ENCODE measurements at regions not wholly inside any gene's neighbourhood (a gene's known extent, or its start where the extent isn't known, plus 50 kb on each side); places are given as distances from the start of the nearest gene placed in this dataset.

- no peak overlapping the region for H2AFZ ChIP-seq (ENCODE audit: insufficient read depth, low read length, poor library complexity)
- H3K23ac ChIP-seq (ENCODE audit: low read length) = no peak overlapping the region
- H3K27ac ChIP-seq (ENCODE audit: low read depth, low read length) = no peak overlapping the region
- H2BK12ac ChIP-seq (ENCODE audit: low read length) = no peak overlapping the region
- no peak overlapping the region for H3K14ac ChIP-seq (ENCODE audit: low read length)
- peak in 1 of 2 donors; percentile 24 for DNase-seq
- no peak overlapping the region for H2AK5ac ChIP-seq (ENCODE audit: low read length)
- no peak overlapping the region for H2BK120ac ChIP-seq (ENCODE audit: insufficient read depth, low read length, poor library complexity)
- no peak overlapping the region for H4K91ac ChIP-seq (ENCODE audit: low read depth, low read length)
- H4K8ac ChIP-seq (ENCODE audit: low read depth, low read length) = no peak overlapping the region
- H3K79me2 ChIP-seq (ENCODE audit: control insufficient read depth, insufficient read depth, low read length, poor library complexity) = no peaks in the 10 kb centered on the region
- peaks cover 3 to 10% of the 10 kb centered on the region in 2 experiments for H3K4me1 ChIP-seq (ENCODE audit: control insufficient read depth in 1 of 2, insufficient read depth in 2 of 2, low read length in 2 of 2)
- no peak overlapping the region for H3K9ac ChIP-seq (ENCODE audit: low read length)
- H2BK5ac ChIP-seq (ENCODE audit: low read depth, low read length, poor library complexity) = no peak overlapping the region
- no peak overlapping the region for H4K12ac ChIP-seq (ENCODE audit: low read depth, low read length)
- no peaks in the 10 kb centered on the region for H3K36me3 ChIP-seq (ENCODE audit: control insufficient read depth in 1 of 2, insufficient read depth in 2 of 2, low read length in 2 of 2)
- no peaks in the 10 kb centered on the region for H3K27me3 ChIP-seq (ENCODE audit: insufficient read depth, low read length)
- H3K79me1 ChIP-seq (ENCODE audit: low read length) = peaks cover 9% of the 10 kb centered on the region
- no peak overlapping the region for H3K4me2 ChIP-seq (ENCODE audit: low read length)
- H3K18ac ChIP-seq (ENCODE audit: low read length) = no peak overlapping the region
- no peaks in the 10 kb centered on the region for H3K9me3 ChIP-seq (ENCODE audit: insufficient read depth, low read depth, low read length)
- no peak overlapping the region for H3K4ac ChIP-seq (ENCODE audit: low read depth, low read length)
- no peak overlapping the region for H3K4me3 ChIP-seq (ENCODE audit: low read depth, low read length)
These were observed 94.4 kb upstream of the ITGA1 start for GRCh38 chr5:52693280-52693679.

- Histone ChIP-seq H2BK120ac (ENCODE audit: insufficient read depth, low read length, poor library complexity) (no peak overlapping the region), H3K18ac (ENCODE audit: low read length) (no peak overlapping the region), H3K27ac (ENCODE audit: low read depth, low read length) (no peak overlapping the region), H4K8ac (ENCODE audit: low read depth, low read length) (no peak overlapping the region), H4K91ac (ENCODE audit: low read depth, low read length) (no peak overlapping the region), H3K4me2 (ENCODE audit: low read length) (no peak overlapping the region), H4K12ac (ENCODE audit: low read depth, low read length) (no peak overlapping the region), H3K27me3 (ENCODE audit: insufficient read depth, low read length) (no peaks in the 10 kb centered on the region), H3K9ac (ENCODE audit: low read length) (no peak overlapping the region), H3K79me1 (ENCODE audit: low read length) (peaks cover 9% of the 10 kb centered on the region), H2AK5ac (ENCODE audit: low read length) (no peak overlapping the region), H3K4ac (ENCODE audit: low read depth, low read length) (no peak overlapping the region), H2AFZ (ENCODE audit: insufficient read depth, low read length, poor library complexity) (no peak overlapping the region), H3K14ac (ENCODE audit: low read length) (no peak overlapping the region), H2BK5ac (ENCODE audit: low read depth, low read length, poor library complexity) (no peak overlapping the region), H3K23ac (ENCODE audit: low read length) (no peak overlapping the region), H3K4me3 (ENCODE audit: low read depth, low read length) (no peak overlapping the region), H3K4me1 (ENCODE audit: control insufficient read depth in 1 of 2, insufficient read depth in 2 of 2, low read length in 2 of 2) (peaks cover 3 to 10% of the 10 kb centered on the region in 2 experiments), H3K79me2 (ENCODE audit: control insufficient read depth, insufficient read depth, low read length, poor library complexity) (no peaks in the 10 kb centered on the region), H2BK12ac (ENCODE audit: low read length) (no peak overlapping the region), H3K9me3 (ENCODE audit: insufficient read depth, low read depth, low read length) (no peaks in the 10 kb centered on the region), H3K36me3 (ENCODE audit: control insufficient read depth in 1 of 2, insufficient read depth in 2 of 2, low read length in 2 of 2) (no peaks in the 10 kb centered on the region)
- no peak for DNase-seq
- WGBS (ENCODE audit: extremely low coverage, insufficient coverage, insufficient read length) = no CpG with 5 or more reads among the region's 1 CpG
These were observed 93.9 kb upstream of the ITGA1 start for GRCh38 chr5:52693836-52694235.

GRCh38 chr5:52694648-52695047 lies 93.1 kb upstream of the ITGA1 start:
- H2BK5ac ChIP-seq (ENCODE audit: low read depth, low read length, poor library complexity) = no peak overlapping the region
- H3K27me3 ChIP-seq (ENCODE audit: insufficient read depth, low read length) = no peaks in the 10 kb centered on the region
- no peak overlapping the region for H3K4me3 ChIP-seq (ENCODE audit: low read depth, low read length)
- no peak for DNase-seq
- no peak overlapping the region for H2BK120ac ChIP-seq (ENCODE audit: insufficient read depth, low read length, poor library complexity)
- H3K4me2 ChIP-seq (ENCODE audit: low read length) = no peak overlapping the region
- H3K14ac ChIP-seq (ENCODE audit: low read length) = no peak overlapping the region
- no peak overlapping the region for H2AFZ ChIP-seq (ENCODE audit: insufficient read depth, low read length, poor library complexity)
- peaks cover 7% of the 10 kb centered on the region for H3K79me1 ChIP-seq (ENCODE audit: low read length)
- H3K4me1 ChIP-seq (ENCODE audit: control insufficient read depth in 1 of 2, insufficient read depth in 2 of 2, low read length in 2 of 2) = peaks cover 3 to 10% of the 10 kb centered on the region in 2 experiments
- no peaks in the 10 kb centered on the region for H3K36me3 ChIP-seq (ENCODE audit: control insufficient read depth in 1 of 2, insufficient read depth in 2 of 2, low read length in 2 of 2)
- H4K8ac ChIP-seq (ENCODE audit: low read depth, low read length) = no peak overlapping the region
- H4K91ac ChIP-seq (ENCODE audit: low read depth, low read length) = no peak overlapping the region
- H3K18ac ChIP-seq (ENCODE audit: low read length) = no peak overlapping the region
- H3K79me2 ChIP-seq (ENCODE audit: control insufficient read depth, insufficient read depth, low read length, poor library complexity) = no peaks in the 10 kb centered on the region
- H3K27ac ChIP-seq (ENCODE audit: low read depth, low read length) = no peak overlapping the region
- H3K23ac ChIP-seq (ENCODE audit: low read length) = no peak overlapping the region
- WGBS (ENCODE audit: extremely low coverage, insufficient coverage, insufficient read length) = no CpG with 5 or more reads among the region's 3 CpGs
- peak overlapping the region; percentile 21 for H2AK5ac ChIP-seq (ENCODE audit: low read length)
- peak overlapping the region; percentile 58 for H2BK12ac ChIP-seq (ENCODE audit: low read length)
- H4K12ac ChIP-seq (ENCODE audit: low read depth, low read length) = no peak overlapping the region
- H3K9ac ChIP-seq (ENCODE audit: low read length) = no peak overlapping the region
- no peaks in the 10 kb centered on the region for H3K9me3 ChIP-seq (ENCODE audit: insufficient read depth, low read depth, low read length)
- no peak overlapping the region for H3K4ac ChIP-seq (ENCODE audit: low read depth, low read length)

- H4K12ac ChIP-seq (ENCODE audit: low read depth, low read length) = no peak overlapping the region
- no peak overlapping the region for H3K4ac ChIP-seq (ENCODE audit: low read depth, low read length)
These were observed 84.8 kb upstream of the ITGA1 start for GRCh38 chr5:52702877-52703276.

More at GRCh38 chr5:52702877-52703276, 84.8 kb upstream of the ITGA1 start:
- H2BK5ac ChIP-seq (ENCODE audit: low read depth, low read length, poor library complexity) = no peak overlapping the region
- no peaks in the 10 kb centered on the region for H3K36me3 ChIP-seq (ENCODE audit: control insufficient read depth in 1 of 2, insufficient read depth in 2 of 2, low read length in 2 of 2)
- no peak overlapping the region for H4K8ac ChIP-seq (ENCODE audit: low read depth, low read length)
- H3K14ac ChIP-seq (ENCODE audit: low read length) = no peak overlapping the region
- peaks cover 3 to 5% of the 10 kb centered on the region in 2 experiments for H3K4me1 ChIP-seq (ENCODE audit: control insufficient read depth in 1 of 2, insufficient read depth in 2 of 2, low read length in 2 of 2)
- WGBS (ENCODE audit: extremely low coverage, insufficient coverage, insufficient read length) = no CpG with 5 or more reads among the region's 2 CpGs
- H2BK12ac ChIP-seq (ENCODE audit: low read length) = no peak overlapping the region
- H3K4me3 ChIP-seq (ENCODE audit: low read depth, low read length) = no peak overlapping the region
- H3K79me1 ChIP-seq (ENCODE audit: low read length) = no peaks in the 10 kb centered on the region
- no peak overlapping the region for H3K18ac ChIP-seq (ENCODE audit: low read length)
- H2AFZ ChIP-seq (ENCODE audit: insufficient read depth, low read length, poor library complexity) = no peak overlapping the region
- DNase-seq = no peak
- no peak overlapping the region for H3K27ac ChIP-seq (ENCODE audit: low read depth, low read length)
- no peak overlapping the region for H2BK120ac ChIP-seq (ENCODE audit: insufficient read depth, low read length, poor library complexity)
- no peak overlapping the region for H3K9ac ChIP-seq (ENCODE audit: low read length)
- H3K27me3 ChIP-seq (ENCODE audit: insufficient read depth, low read length) = no peaks in the 10 kb centered on the region
- no peaks in the 10 kb centered on the region for H3K9me3 ChIP-seq (ENCODE audit: insufficient read depth, low read depth, low read length)
- no peak overlapping the region for H2AK5ac ChIP-seq (ENCODE audit: low read length)
- H3K4me2 ChIP-seq (ENCODE audit: low read length) = no peak overlapping the region
- H3K23ac ChIP-seq (ENCODE audit: low read length) = no peak overlapping the region
- no peaks in the 10 kb centered on the region for H3K79me2 ChIP-seq (ENCODE audit: control insufficient read depth, insufficient read depth, low read length, poor library complexity)
- no peak overlapping the region for H4K91ac ChIP-seq (ENCODE audit: low read depth, low read length)
